Muscle layer of duodenum (tissue), 2 donors: ENCODE measurements at regions not wholly inside any gene's neighbourhood (a gene's known extent, or its start where the extent isn't known, plus 50 kb on each side); places are given as distances from the start of the nearest gene placed in this dataset.
"Not testable (repeated sequence)": the region's sequence is repeated elsewhere in the genome, so short reads cannot be mapped to it uniquely, and the experiment has no call there.

Source experiments
- H3K27ac ChIP-seq: one replicate; pipeline ENCODE4 v1.7.0; 2013; ENCODE audit warnings: mild to moderate bottlenecking, low read length
- H3K27me3 ChIP-seq: one replicate; pipeline ENCODE4 v1.7.0; 2013; ENCODE audit warnings: low read depth, mild to moderate bottlenecking, control low read depth, low read length
- H3K36me3 ChIP-seq, 2 donors: one replicate each; pipeline ENCODE4 v1.7.0; 2013; ENCODE audit warnings: low read length in 2 of 2, control low read depth in 1 of 2, mild to moderate bottlenecking in 1 of 2; ENCODE audit not compliant: insufficient read depth in 2 of 2, control insufficient read depth in 1 of 2
- H3K4me1 ChIP-seq, 2 donors: one replicate each; pipeline ENCODE4 v1.7.0; 2013; ENCODE audit warnings: low read length in 2 of 2, mild to moderate bottlenecking in 2 of 2, control low read depth in 1 of 2, moderate library complexity in 1 of 2; ENCODE audit not compliant: insufficient read depth in 2 of 2, control insufficient read depth in 1 of 2
- H3K4me3 ChIP-seq, 2 donors: one replicate each; pipeline ENCODE4 v1.7.0; 2013; ENCODE audit warnings: low read length in 2 of 2, low read depth in 1 of 2, mild to moderate bottlenecking in 1 of 2
- H3K9me3 ChIP-seq, 2 donors: one replicate each; pipeline ENCODE4 v1.7.0; 2013; ENCODE audit warnings: low read length in 2 of 2, control low read depth in 1 of 2, mild to moderate bottlenecking in 1 of 2; ENCODE audit not compliant: control insufficient read depth in 1 of 2
- donor health status: healthy.

DNA sequence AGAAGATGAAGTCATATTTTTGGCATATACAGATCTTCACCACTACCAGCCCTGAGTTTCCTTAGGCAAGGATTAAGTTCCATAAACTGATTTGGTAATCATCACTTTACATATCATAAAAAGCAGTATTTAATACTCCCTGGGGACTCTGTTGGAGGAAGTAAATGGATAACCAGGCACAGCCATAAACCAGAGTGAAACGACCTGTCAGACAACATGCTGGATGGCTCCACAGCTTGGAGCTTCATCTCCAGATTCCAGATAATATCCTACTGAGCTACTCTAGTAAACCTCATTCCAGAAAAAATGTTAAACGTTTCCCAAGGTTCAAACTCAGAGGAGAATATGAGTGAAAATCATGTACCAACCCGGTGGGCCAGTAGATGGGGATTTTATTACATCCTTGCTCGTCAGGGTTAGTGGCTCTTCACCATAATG lies 109.2 kb downstream of the BASP1 start:
- Histone ChIP-seq H3K27me3 (no peaks in the 10 kb centered on the region), H3K27ac (no peak overlapping the region), H3K4me1 (no peaks in the 10 kb centered on the region), H3K4me3 (no peak overlapping the region), H3K9me3 (no peaks in the 10 kb centered on the region), H3K36me3 (no peaks in the 10 kb centered on the region)

DNA sequence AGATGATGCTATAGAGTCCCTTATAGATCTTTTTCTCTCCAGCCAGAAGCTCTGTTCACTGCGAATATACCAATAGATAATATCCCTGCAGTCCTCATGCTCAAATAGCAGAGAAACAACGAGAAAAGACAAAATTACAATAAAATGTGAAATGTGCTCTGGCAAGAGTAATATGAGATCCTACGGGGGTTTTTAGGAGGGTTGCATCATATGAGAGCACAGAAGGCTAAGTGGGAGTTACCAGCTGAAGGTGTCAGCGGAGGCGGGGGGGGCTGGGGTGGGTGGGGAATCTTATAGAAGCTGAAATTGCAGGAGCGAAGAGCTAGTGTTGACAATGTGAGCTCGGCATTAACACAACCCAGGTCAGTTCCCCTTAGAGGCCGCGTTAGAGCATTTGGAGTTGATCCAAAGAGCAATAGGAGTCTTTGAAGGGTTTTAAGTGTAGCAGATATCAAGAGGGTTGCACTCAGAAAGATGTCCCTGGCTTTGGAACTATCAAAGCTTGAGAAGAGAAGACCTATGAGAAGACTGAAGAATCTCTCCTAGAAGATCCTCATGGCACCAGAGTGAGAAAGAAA lies 109.7 kb downstream of the BASP1 start:
- Histone ChIP-seq H3K9me3 (no peaks in the 10 kb centered on the region), H3K4me3 (no peak overlapping the region), H3K36me3 (no peaks in the 10 kb centered on the region), H3K4me1 (no peaks in the 10 kb centered on the region), H3K27me3 (no peaks in the 10 kb centered on the region), H3K27ac (no peak overlapping the region)

DNA sequence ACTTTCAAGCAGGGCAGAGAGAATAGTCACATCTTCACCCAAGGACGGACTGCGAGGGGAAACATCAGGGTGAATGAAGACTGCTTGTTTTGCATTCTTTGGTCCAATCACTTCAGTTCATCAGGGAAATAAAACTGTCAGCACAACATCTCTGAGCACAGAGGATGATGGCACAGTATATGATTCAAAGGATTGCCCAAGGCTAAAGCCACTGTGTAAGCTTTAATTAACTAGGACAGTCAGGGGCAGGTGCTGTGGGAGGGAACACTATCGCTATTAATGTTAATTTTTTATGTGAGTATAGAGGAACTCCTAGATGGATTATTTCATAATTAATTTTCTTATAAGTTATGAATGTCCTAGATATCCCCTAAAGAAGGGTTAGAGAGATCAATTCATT lies 112.1 kb downstream of the BASP1 start:
- Histone ChIP-seq H3K27me3 (no peaks in the 10 kb centered on the region), H3K27ac (no peak overlapping the region)

DNA sequence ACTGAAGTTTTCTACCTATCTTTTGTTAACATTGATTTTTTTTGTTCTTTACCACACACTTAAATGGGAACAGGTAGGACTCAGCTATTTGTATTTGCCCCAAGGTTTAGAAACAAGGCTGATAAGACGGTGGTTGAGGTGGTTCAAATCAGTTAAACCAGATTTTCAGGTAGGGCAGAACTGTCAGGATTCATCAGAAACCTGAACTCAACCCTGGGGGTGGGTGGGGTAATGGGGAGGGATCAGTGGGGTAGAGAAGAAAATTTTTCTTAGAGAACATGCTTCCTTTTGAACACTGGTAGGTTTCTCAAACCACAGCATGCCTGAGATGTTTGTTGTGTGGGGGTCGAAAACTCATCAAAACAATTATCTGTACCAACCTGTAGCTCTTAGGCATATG lies 113.0 kb downstream of the BASP1 start:
- H3K27me3 ChIP-seq = no peaks in the 10 kb centered on the region
- H3K9me3 ChIP-seq = no peaks in the 10 kb centered on the region
- no peaks in the 10 kb centered on the region for H3K4me1 ChIP-seq
- no peak overlapping the region for H3K4me3 ChIP-seq
- H3K27ac ChIP-seq = no peak overlapping the region
- H3K36me3 ChIP-seq = no peaks in the 10 kb centered on the region

More for the DNA sequence above, 112.1 kb downstream of the BASP1 start:
- no peaks in the 10 kb centered on the region for H3K9me3 ChIP-seq
- no peaks in the 10 kb centered on the region for H3K4me1 ChIP-seq
- H3K4me3 ChIP-seq = no peak overlapping the region
- H3K36me3 ChIP-seq = no peaks in the 10 kb centered on the region

DNA sequence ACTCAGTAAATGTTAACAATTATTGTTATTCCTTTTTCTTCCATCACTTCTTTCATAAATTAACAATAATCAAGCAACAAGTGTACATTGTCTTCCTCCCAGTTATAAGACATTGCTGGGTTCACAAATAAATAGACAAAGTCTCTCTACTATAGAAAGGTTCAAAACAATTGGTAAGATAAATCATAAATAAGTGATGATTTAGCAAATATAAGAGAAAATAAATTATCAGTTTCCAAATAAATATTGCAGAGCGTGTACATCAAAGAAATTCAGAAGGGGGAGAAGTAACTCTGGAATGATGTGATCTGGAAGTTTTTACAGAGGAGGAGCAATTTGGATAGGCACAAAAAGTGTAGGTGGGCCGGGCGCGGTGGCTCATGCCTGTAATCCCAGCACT lies 114.2 kb downstream of the BASP1 start:
- H3K9me3 ChIP-seq = no peaks in the 10 kb centered on the region
- H3K27ac ChIP-seq = no peak overlapping the region
- H3K4me3 ChIP-seq = no peak overlapping the region
- no peaks in the 10 kb centered on the region for H3K36me3 ChIP-seq
- H3K27me3 ChIP-seq = no peaks in the 10 kb centered on the region
- H3K4me1 ChIP-seq = no peaks in the 10 kb centered on the region

- no peak overlapping the region for H3K27ac ChIP-seq
- H3K4me1 ChIP-seq = no peaks in the 10 kb centered on the region
- H3K36me3 ChIP-seq = no peaks in the 10 kb centered on the region
- H3K4me3 ChIP-seq = no peak overlapping the region
- peaks cover 0 to 2% of the 10 kb centered on the region in 2 donors for H3K9me3 ChIP-seq
- no peaks in the 10 kb centered on the region for H3K27me3 ChIP-seq
Measured at GRCh38 chr5:17333755-17334154, 116.3 kb downstream of the BASP1 start.

- peaks cover 0 to 3% of the 10 kb centered on the region in 2 donors for H3K9me3 ChIP-seq
- H3K36me3 ChIP-seq = no peaks in the 10 kb centered on the region
- H3K27ac ChIP-seq = no peak overlapping the region
Measured at GRCh38 chr5:17336054-17336453, 118.6 kb downstream of the BASP1 start.

DNA sequence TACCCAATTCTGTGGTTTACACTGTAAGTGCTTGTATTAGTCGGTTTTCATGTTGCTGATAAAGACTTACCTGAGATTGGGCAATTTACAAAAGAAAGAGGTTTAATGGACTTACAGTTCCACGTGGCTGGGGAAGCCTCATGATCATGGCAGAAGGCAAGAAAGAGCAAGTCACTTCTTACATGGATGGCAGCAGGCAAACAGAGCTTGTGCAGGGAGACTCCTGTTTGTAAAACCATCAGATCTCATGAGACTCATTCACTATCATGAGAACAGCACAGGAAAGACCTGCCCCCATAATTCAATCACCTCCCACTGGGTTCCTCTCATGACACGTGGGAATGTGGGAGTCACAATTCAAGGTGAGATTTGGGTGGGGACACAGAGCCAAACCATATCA lies 119.3 kb downstream of the BASP1 start:
- not testable (repeated sequence) for H3K4me1 ChIP-seq, H3K4me3 ChIP-seq, H3K36me3 ChIP-seq, H3K27me3 ChIP-seq, H3K27ac ChIP-seq, H3K9me3 ChIP-seq

More at GRCh38 chr5:17336054-17336453, 118.6 kb downstream of the BASP1 start:
- Histone ChIP-seq H3K27me3 (no peaks in the 10 kb centered on the region), H3K4me1 (no peaks in the 10 kb centered on the region), H3K4me3 (no peak overlapping the region)

- Histone ChIP-seq H3K36me3 (no peaks in the 10 kb centered on the region), H3K27me3 (no peaks in the 10 kb centered on the region), H3K9me3 (peaks cover 0 to 3% of the 10 kb centered on the region in 2 donors), H3K27ac (no peak overlapping the region), H3K4me1 (no peaks in the 10 kb centered on the region), H3K4me3 (no peak overlapping the region)
Measured at GRCh38 chr5:17339841-17340240, 122.4 kb downstream of the BASP1 start.

GRCh38 chr5:17340379-17340778 lies 122.9 kb downstream of the BASP1 start:
- Histone ChIP-seq H3K4me3 (no peak overlapping the region), H3K27ac (no peak overlapping the region), H3K36me3 (no peaks in the 10 kb centered on the region), H3K9me3 (peaks cover 0 to 3% of the 10 kb centered on the region in 2 donors), H3K27me3 (no peaks in the 10 kb centered on the region), H3K4me1 (no peaks in the 10 kb centered on the region)

DNA sequence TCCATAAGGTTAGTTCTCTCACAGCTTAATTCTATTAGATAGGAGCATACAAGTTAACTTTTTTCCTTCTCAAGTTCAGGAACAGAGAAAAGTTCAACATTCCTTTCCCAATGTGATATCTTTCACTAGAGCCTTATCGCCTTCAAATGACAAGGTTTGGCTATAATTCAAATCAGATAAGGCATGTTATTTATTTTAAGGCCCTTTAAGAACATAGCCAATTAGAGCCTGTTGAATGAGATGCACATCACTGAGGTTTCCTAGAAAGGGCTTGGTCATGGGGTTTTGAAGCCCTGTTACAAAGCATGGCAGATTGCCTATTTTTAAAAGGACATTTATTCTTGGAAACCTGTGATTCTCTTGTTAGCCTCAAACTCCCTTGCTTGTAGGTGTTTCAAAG lies 123.4 kb downstream of the BASP1 start:
- H3K4me3 ChIP-seq = no peak overlapping the region
- no peak overlapping the region for H3K27ac ChIP-seq
- no peaks in the 10 kb centered on the region for H3K27me3 ChIP-seq
- peaks cover 0 to 3% of the 10 kb centered on the region in 2 donors for H3K9me3 ChIP-seq
- H3K4me1 ChIP-seq = no peaks in the 10 kb centered on the region
- no peaks in the 10 kb centered on the region for H3K36me3 ChIP-seq

DNA sequence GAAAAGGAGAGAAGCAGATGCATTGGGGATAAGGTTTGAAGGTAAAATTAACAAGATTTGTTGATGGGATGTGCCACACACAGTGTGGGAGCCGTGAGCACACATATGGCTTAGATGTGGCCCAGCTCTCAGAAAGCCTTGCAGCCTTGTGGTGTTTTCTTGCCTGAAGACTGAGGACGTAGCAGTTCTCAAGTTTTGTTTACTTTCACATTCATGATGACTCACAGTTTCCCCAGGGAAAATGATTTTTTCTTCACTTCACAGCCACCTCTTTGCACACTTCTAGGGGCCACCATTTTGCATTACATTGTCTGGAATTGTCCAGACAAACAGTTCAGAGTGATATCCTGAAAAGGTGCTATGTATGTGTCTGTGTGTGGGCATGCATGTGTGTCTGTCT lies 126.2 kb downstream of the BASP1 start:
- no peak overlapping the region for H3K27ac ChIP-seq
- H3K9me3 ChIP-seq = peaks cover 0 to 2% of the 10 kb centered on the region in 2 donors
- H3K4me3 ChIP-seq = no peak overlapping the region

More for the DNA sequence above, 126.2 kb downstream of the BASP1 start:
- Histone ChIP-seq H3K4me1 (no peaks in the 10 kb centered on the region), H3K36me3 (no peaks in the 10 kb centered on the region), H3K27me3 (no peaks in the 10 kb centered on the region)
